ENCODE measurements at regions not wholly inside any gene's neighbourhood (a gene's known extent, or its start where the extent isn't known, plus 50 kb on each side); places are given as distances from the start of the nearest gene placed in this dataset.

DNA sequence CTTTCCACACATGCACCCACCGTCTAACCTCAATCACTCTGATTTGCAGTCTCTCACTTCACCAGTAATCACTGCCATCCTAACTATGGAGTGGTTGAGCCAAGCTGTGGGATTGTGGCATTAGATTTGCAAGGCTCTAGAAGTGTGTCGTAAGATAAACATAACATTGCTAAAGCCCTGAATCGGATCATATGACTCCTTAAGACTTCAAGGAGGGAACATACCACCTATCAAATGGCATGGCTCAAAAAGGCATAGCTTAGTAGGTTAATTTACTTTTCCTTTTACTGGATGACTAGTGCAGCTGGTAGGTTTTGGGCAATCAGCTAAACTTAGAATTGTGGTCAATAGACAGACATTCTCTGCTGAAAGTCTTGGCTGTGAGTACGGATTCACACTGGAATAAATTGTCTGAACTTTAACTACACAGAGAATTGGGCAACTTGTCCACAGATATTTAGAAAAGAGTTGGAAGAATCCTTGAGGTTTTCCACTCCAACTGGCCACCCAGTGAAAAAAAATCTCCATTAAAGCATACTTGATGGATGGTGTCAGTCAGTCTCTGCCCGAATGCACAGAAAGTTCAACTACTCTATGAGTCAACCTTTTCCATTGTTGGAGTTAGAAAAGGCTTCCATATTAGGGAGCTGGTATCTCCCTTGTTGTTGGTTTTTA is 476.7 kb upstream of the CBLB start:
- DNase-seq (no peak), ATAC-seq (peak; percentile 85 to 95 (median 86))
- Histone ChIP-seq H3K4me3 (no peak overlapping the region), H3K36me3 (ENCODE audit: insufficient read depth in 1 of 2, low read depth in 1 of 2) (no peaks in the 10 kb centered on the region), H3K9me3 (no peaks in the 10 kb centered on the region), H3K27me3 (ENCODE audit: insufficient read depth in 3 of 3, low read length in 2 of 3) (no peaks in the 10 kb centered on the region), H3K4me1 (peaks cover 52% of the 10 kb centered on the region), H3K27ac (peak overlapping the region; percentile 85)
- 22 to 36% (median 23%) methylated on average over 5 of the region's 5 CpGs for WGBS, 3 donors
- TF ChIP-seq, protein P1, sequence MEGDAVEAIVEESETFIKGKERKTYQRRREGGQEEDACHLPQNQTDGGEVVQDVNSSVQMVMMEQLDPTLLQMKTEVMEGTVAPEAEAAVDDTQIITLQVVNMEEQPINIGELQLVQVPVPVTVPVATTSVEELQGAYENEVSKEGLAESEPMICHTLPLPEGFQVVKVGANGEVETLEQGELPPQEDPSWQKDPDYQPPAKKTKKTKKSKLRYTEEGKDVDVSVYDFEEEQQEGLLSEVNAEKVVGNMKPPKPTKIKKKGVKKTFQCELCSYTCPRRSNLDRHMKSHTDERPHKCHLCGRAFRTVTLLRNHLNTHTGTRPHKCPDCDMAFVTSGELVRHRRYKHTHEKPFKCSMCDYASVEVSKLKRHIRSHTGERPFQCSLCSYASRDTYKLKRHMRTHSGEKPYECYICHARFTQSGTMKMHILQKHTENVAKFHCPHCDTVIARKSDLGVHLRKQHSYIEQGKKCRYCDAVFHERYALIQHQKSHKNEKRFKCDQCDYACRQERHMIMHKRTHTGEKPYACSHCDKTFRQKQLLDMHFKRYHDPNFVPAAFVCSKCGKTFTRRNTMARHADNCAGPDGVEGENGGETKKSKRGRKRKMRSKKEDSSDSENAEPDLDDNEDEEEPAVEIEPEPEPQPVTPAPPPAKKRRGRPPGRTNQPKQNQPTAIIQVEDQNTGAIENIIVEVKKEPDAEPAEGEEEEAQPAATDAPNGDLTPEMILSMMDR (IDR thresholded peaks at IDR 0.05), result no peak
- intact Hi-C loops (cut with DNase I), result loop anchor here in 1 of 2 donors (5.0 kb wide), 1 partner anchor 112 kb away; no protein-coding TSS in a partner anchor

DNA sequence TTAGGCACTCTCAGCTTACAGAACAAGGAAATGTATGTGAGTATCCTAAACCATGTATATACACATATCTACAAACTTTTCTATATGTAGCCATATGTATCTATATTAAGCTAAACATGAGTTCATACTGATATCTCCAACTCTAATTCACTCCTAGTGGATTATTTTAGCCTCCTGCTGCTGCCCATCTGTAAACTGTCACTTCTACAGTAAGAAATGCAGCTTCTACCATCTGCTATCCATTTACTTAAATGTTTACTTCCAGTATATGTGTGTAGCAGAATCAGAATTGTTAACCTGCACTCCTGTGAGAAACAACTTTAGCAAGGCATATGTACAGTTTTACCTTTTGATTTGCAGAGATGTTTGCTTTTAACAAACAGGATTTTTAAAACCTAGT is 478.5 kb upstream of the CBLB start:
- TF ChIP-seq, protein P1 (IDR thresholded peaks at IDR 0.05), result no peak
- intact Hi-C loops (cut with DNase I), result loop anchor here in 1 of 2 donors (5.0 kb wide), 1 partner anchor 110 kb away; no protein-coding TSS in a partner anchor
- H3K9me3 ChIP-seq, result no peaks in the 10 kb centered on the region
- ATAC-seq, result no peak
- peak overlapping the region; percentile 50 for H3K4me3 ChIP-seq
- no peak for DNase-seq
- H3K4me1 ChIP-seq, result peaks cover 37% of the 10 kb centered on the region
- no peaks in the 10 kb centered on the region for H3K27me3 ChIP-seq (ENCODE audit: insufficient read depth in 3 of 3, low read length in 2 of 3)
- H3K36me3 ChIP-seq (ENCODE audit: insufficient read depth in 1 of 2, low read depth in 1 of 2), result no peaks in the 10 kb centered on the region
- peak overlapping the region; percentile 85 for H3K27ac ChIP-seq

DNA sequence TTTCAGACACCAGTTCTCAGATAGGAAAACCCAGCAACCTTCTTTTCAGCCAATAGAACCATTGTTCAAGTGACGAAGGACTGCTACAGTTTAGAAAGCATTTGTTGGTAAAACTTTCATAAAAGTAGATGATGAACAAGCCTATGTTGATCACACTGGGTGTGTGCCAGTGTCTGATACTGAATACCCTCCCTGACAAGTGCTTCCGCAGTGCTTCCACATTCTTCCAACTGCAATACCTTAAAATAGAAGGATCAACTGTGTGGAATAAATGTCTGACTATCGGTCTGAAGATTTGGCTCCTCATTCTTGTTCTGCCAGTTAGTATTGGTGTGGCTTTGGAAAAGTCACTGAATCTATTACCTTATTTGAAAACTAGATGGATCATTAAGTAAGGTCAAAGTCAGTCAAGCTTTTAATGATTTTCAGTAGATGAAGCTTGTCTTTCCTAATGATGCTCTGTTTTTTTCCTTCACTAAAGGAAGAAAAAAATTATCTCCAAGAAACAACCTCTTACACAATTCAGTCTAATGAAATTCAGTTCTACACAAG is 479.4 kb upstream of the CBLB start:
- H3K27me3 ChIP-seq (ENCODE audit: insufficient read depth in 3 of 3, low read length in 2 of 3), result no peaks in the 10 kb centered on the region
- no peaks in the 10 kb centered on the region for H3K36me3 ChIP-seq (ENCODE audit: insufficient read depth in 1 of 2, low read depth in 1 of 2)
- DNase-seq (no peak), ATAC-seq (peak; percentile 53 to 73 (median 64))
- intact Hi-C loops (cut with DNase I), result loop anchor here in 1 of 2 donors (5.0 kb wide), 1 partner anchor 109 kb away; no protein-coding TSS in a partner anchor
- WGBS, 3 donors, result 28 to 42% (median 34%) methylated on average over 3 of the region's 3 CpGs
- H3K9me3 ChIP-seq, result no peaks in the 10 kb centered on the region
- peaks cover 29% of the 10 kb centered on the region for H3K4me1 ChIP-seq
- peak overlapping the region; percentile 85 for H3K27ac ChIP-seq
- TF ChIP-seq, protein P1 (IDR thresholded peaks at IDR 0.05), result no peak
- peak overlapping the region; percentile 50 for H3K4me3 ChIP-seq

GRCh38 chr3:106349191-106349881 is 480.5 kb upstream of the CBLB start:
- peak overlapping the region; percentile 85 for H3K27ac ChIP-seq
- H3K4me1 ChIP-seq, result peaks cover 26% of the 10 kb centered on the region
- WGBS, 3 donors, result 61 to 70% (median 66%) methylated on average over 2 of the region's 2 CpGs
- intact Hi-C loops (cut with DNase I), result loop anchor here in 1 of 2 donors (5.0 kb wide), 1 partner anchor 108 kb away; no protein-coding TSS in a partner anchor
- no peaks in the 10 kb centered on the region for H3K36me3 ChIP-seq (ENCODE audit: insufficient read depth in 1 of 2, low read depth in 1 of 2)
- H3K9me3 ChIP-seq, result no peaks in the 10 kb centered on the region
- no peaks in the 10 kb centered on the region for H3K27me3 ChIP-seq (ENCODE audit: insufficient read depth in 3 of 3, low read length in 2 of 3)
- ATAC-seq (no peak), DNase-seq (no peak)
- H3K4me3 ChIP-seq, result no peak overlapping the region
- TF ChIP-seq, protein P1 (IDR thresholded peaks at IDR 0.05), result no peak
